Skin epidermis (tissue), 12 donors: ENCODE measurements at regions not wholly inside any gene's neighbourhood (a gene's known extent, or its start where the extent isn't known, plus 50 kb on each side); places are given as distances from the start of the nearest gene placed in this dataset.

ENCODE experiments used
- H3K27ac ChIP-seq, 21 experiments: fragments of 200-600 bp; sonication (generic) in 11 of 21; one replicate each; pipeline ENCODE4 v1.5.0; 2020; ENCODE audit warnings: mild to moderate bottlenecking in 3 of 21, inconsistent platforms in 2 of 21, moderate library complexity in 2 of 21
- H3K4me3 ChIP-seq, 7 experiments: fragments of 200-600 bp; sonication (generic) in 2 of 7; one replicate each; pipeline ENCODE4 v1.5.0; 2020; ENCODE audit warnings: inconsistent platforms in 2 of 7, mild to moderate bottlenecking in 2 of 7, moderate library complexity in 1 of 7

DNA sequence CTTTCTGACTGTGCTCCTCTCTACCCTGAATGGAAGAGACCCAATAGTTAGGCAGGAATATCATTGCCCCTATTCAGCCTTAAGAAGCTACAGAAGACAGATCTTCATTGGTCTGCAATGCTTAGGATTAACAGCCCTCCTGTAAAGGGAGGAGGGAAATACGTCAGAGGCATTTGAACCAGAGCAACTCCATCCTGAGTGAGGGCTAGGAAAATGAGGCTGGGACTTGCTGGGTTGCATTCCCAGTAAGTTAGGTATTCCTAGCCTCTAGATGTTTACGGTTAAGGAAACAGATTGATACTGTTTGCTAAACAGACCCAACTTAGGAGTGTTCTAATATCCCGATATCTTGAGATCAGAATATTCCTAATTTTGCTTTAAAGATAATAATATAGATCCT lies 63.5 kb downstream of the PCDH18 start:
- Histone ChIP-seq H3K4me3 (no peak overlapping the region), H3K27ac (no peak overlapping the region)

DNA sequence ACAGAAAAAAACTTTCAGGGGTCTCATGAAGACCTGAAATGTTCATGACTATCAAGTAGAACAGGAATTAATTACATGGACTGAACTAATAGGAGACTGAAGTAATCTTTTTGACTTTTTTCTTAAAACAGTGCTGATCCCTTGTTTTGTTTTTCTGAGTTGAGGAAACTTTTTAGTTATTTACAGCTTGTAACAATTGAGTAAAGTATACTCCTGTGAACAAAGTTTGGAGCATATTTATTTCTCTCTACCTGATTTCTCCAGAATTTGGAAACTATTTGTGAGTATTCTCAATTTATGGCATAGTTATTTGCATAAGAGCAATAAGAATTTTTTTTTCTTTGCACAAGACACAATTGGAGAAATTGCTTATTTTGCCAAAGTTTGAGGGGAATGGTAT lies 64.8 kb downstream of the PCDH18 start:
- no peak overlapping the region for H3K4me3 ChIP-seq

DNA sequence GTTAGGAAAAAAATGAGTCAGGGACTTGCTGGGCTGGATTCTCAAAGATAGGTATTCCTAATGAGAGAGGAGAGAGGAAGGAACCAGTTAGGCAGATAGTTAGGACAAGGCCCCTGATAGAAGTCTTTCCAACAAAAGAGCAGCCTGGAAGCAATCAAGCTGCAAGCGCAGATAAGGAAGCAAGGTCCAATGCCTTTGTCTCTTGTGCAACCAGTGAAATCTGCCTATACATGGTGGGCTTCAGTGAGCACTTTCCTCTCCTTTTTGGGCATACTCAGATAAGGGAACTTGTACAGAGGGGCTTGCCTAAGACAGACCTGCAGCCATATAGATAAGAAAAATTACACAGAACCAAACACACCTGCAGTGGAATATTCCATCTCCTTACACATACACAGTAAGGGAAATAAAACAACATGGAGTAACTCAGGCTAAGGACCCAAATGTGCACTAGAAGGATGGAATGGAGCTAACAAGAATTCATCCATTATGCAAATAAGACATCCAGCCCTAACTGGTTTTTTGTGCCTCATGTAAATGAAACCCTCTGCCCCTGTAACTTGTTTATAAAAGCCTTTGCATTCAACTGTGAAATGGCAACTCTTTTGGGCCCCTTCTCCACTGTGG lies 68.8 kb downstream of the PCDH18 start:
- Histone ChIP-seq H3K4me3 (no peak overlapping the region), H3K27ac (no peak overlapping the region)

More for the DNA sequence above, 64.8 kb downstream of the PCDH18 start:
- H3K27ac ChIP-seq: no peak overlapping the region

DNA sequence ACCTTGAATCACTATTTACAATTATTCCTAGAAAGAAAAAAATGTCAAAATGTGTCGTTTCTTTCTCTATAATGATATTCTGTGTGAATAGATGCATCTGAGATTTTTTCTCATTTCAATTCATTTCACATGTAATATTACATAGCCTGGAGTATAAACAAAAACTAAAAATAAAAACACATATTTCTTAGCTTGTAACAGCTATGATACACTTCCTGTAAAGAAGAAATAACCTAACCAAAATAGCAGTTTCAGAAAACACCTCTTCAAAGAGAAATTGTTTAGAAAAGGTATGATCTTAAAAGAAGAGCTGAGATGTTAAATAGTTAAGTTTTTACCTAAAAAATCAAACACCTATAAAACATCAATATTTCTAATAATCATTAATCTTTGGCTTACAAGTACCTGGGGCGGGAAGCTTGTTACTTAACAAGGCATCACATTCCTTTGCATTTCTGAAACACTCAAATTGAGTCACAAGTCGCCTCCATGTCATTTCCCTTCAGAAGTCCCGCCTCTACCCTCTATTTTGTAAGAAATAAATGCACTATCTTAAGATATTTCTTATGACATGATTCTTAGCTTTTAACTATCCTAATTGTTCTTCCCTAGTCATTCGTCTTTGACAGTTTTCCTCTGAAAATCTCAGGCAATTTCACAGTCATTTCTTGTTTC lies 76.5 kb downstream of the PCDH18 start:
- Histone ChIP-seq H3K4me3 (no peak overlapping the region), H3K27ac (no peak overlapping the region)

DNA sequence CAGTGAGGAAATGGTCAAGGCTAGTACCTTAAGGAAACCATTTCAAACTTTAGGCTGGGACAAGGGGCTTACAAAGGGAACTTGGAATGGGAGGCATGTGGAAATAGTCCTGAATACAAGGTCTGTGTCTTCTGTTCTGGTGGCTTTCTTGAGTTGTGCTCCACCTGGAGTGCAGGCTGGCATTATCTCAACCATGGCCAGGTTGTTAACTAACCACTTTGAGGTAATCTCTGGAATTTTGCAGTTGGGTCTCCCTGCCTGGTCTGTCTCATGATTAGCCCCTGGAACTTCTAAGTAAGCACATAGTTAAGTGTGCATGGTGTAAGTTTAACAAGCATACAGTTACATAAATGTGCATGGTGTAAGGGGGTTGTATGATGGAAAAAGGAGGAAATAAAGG lies 77.5 kb downstream of the PCDH18 start:
- no peak overlapping the region for H3K4me3 ChIP-seq
- no peak overlapping the region for H3K27ac ChIP-seq

DNA sequence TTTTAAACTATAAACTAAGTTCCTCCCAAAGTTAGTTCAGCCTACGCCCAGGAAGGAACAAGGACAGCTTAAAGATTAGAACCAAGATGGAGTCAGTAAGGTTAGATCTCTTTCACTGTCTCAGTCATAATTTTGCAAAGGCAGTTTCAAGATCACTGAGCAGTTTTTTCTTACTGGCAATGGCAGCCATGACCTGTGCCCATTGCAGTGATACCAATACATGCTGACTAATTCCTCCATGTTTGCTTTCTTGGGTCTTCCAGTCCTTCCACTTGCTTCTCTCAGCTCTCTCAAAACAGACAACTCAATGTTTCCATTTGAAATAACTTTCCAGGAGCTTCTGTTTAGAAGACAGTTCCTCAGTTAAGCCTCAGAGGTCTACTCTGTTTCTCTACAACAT lies 79.5 kb downstream of the PCDH18 start:
- H3K4me3 ChIP-seq: no peak overlapping the region
- no peak overlapping the region for H3K27ac ChIP-seq

DNA sequence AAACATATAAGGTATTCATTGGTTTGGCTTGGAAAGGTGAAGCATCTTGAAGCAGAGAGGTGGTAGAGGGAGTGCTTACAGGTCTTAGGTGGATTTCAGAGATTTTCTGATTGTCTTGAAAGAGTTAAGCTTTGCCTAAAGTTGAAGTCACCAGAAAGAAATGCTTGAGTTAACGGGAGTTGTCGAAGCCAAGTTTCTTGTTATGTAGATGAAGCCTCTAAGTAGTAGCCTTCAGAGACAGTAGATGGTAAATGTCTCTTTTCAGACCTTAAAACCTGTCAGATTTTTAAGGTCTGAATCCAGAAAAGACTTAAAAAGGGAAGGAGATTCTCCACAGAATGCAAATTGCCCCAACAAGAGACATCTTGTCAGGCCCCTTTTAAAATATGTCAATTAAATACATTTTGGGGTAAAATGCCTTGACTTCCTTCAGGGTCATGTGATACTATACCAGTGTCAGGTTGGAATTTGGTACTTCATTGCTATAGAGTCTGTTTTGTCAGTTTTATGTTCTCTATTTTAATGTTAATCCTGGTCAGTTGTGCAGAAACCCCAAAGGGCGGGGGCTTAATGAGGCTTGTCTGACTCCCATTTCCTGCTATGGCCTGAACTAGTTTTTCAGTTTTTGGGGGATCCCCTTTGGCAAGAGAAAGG lies 81.0 kb downstream of the PCDH18 start:
- no peak overlapping the region for H3K27ac ChIP-seq

DNA sequence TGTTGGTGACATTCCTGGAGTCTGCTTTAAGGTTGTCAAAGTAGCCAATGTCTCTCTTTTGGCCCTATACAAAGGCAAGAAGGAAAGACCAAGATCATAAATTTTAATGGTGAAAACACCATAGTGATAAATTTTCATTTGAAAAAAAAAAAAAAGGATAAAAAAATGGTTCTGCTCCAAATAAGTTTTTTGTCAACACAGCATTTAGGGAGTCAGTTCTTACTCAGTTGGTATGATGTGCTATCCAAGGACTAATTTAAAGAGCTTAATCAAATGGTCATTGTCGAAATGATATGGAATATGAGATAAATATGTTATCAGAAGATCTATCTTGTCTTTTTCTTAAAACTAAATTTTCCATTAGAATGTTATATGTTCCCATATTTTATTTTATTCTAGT lies 83.9 kb downstream of the PCDH18 start:
- H3K4me3 ChIP-seq: no peak overlapping the region
- H3K27ac ChIP-seq: no peak overlapping the region

More for the DNA sequence above, 81.0 kb downstream of the PCDH18 start:
- H3K4me3 ChIP-seq: no peak overlapping the region

DNA sequence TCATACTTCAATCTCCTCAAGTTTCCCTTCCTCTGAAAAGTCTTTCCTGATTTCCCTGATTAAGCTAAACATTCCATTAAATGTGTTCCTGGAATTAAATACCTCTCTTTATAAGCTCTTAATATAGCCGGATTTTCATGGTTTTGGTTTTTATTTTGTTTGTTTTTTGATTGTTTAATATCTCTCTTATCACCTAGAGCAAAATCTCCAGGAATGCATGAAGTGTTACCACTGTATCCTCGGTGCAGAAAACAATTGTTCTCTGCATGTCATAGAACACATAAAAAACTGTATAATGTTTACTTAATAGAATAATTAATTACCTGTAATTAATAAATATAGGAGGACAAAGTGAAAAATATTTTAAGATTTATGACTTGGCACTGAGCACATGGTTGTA lies 86.2 kb downstream of the PCDH18 start:
- Histone ChIP-seq H3K27ac (no peak overlapping the region), H3K4me3 (no peak overlapping the region)

DNA sequence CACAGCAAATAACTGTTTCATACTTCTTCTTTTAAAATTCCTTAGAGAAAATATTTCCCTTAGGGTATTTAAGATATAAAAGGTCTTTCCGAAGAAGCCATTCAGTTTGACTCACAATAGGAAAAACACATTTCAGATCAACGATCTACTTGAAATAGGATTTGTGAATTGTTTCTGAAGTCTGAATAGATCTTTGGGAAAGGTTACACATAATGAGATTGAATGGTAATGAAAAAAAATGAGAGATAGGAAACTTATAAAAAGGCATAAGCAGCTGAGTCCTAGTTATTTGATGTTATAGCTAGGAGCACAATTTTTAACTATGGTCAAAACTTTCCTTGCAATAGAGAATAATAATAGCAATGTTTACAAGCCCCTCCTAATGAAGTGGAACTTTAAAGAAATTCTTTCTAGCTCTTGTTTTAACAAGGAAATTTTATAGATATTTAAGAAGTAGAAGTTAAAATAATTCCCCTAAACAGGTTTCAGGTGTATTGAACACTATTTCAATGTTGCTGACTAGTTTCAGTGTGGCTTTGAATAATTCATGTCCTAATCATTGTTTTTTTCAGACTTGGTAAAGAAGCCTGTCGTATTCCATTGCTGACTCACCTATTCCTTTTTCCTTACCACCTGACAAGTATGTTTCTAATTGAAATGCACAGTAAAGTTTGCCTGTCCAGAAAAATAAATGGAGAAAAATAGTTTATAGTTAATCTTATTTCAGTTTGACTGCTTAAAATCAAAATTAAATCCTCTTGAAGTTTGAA lies 89.1 kb downstream of the PCDH18 start:
- Histone ChIP-seq H3K4me3 (no peak overlapping the region), H3K27ac (no peak overlapping the region)

DNA sequence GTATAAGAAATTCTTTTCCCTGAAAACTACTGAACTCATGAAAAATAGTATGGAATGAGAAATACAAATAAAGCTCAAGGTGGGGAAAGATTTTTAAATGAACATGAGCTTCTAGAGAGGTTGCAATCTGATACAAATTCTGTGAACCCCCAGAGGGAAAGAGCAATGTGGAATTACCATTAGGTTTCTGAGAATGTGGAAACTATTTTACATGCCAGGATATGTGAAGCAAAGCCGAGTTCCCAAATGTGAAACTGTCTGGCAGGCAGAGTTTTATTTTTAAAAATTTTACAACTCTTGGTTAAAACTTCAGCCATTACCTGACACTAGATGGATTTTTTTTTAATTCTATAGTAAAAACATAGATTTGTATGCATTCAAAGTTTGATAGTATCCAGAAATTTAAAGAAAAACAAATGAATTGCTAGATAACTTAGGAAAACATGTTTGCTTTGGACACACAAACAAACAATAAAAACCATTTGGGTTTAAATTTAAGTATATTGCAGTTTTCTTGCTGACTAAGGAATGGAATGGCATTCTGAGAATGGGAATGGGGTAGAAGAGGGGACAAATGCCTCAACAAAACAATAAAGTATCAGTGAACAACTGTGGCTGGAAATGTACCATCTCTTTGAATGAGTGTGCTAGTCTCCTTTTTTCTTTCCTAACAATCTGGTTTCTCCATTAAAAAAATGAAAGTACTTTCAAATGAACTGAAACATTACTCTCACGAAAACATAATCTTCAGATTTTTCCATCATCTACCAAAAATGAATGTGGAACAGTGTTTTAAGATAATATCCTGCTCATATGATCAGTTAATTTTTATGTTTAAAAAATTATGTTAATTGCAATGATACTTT lies 99.6 kb downstream of the PCDH18 start:
- peak overlapping the region in 4 of 21 experiments; percentile 14 to 45 (median 30) for H3K27ac ChIP-seq

DNA sequence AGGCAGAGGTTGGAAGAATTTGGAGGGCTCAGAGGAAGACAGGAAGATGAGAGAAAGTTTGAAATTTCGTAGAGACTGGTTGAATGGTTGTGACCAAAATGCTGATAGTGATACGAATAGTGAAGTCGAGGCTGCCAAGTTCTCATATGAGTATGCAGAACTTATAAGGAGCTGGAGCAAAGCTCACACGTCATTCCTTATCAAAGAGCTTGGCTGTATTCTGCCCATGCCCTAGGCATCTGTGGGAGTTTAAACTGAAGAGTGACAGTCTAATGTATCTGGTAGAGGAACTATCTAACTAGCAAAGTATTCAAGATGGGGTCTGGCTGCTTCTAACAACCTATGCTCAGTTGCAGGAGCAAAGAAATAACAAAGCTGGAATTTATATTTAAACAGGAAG lies 102.1 kb downstream of the PCDH18 start:
- no peak overlapping the region for H3K27ac ChIP-seq

More for the DNA sequence above, 99.6 kb downstream of the PCDH18 start:
- no peak overlapping the region for H3K4me3 ChIP-seq

DNA sequence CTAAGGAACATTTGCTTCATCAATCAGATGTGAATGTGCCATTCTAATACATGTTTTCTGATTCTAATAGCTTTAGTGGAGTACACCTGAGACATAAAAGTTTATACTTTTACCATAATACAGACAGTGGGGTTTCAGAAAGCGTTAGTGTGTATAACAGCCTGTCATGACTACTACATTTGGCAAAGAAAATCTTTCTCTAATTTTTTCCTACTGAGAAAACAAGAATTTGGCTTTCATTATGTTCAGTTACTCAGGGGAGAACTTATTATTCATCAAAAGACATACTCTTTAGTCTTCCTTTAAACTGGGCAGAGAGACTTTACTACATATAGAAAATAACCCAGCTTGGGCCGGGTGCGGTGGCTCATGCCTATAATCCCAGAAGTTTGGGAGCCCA lies 104.9 kb downstream of the PCDH18 start:
- peak overlapping the region in 1 of 21 experiments; percentile 1 for H3K27ac ChIP-seq
- no peak overlapping the region for H3K4me3 ChIP-seq

More for the DNA sequence above, 102.1 kb downstream of the PCDH18 start:
- no peak overlapping the region for H3K4me3 ChIP-seq

DNA sequence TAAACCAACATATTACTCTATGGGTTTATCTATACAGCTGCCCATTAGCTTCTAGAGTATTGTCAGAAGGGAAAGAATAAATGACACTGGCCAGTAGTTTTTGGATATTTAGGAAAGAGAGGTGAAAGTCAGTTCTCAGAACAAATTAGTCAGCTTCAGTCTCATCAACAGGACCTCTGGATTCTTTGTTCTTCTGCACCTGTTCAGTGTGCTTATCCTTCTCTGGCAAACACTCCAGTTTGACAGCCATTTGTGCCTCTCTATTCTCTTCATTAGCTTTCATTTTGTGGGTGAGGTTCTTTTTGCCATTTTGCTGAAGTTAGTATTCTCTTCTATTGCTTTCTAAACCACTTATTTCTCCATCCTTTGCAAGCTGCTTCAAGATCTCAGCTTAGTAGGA lies 107.0 kb downstream of the PCDH18 start:
- no peak overlapping the region for H3K27ac ChIP-seq
- no peak overlapping the region for H3K4me3 ChIP-seq

DNA sequence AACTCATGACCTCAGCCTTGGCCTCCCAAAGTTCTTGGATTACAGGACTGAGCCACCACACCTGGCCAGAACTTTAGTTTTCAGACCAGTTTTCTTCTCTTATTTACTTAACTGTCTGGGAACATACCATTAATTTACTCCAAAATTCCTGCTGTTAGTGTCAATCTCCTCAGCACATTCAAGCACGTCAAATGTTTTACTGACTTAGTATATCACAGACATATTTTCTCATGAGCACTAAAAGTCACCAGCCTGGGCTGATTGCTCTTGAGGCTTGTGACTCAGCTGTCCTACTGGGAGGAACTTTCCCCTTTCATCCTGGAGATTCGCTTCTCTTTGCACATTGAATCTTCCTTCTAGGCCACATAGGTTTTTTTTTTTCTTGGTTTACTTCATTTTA lies 109.6 kb downstream of the PCDH18 start:
- H3K4me3 ChIP-seq: no peak overlapping the region
- no peak overlapping the region for H3K27ac ChIP-seq

DNA sequence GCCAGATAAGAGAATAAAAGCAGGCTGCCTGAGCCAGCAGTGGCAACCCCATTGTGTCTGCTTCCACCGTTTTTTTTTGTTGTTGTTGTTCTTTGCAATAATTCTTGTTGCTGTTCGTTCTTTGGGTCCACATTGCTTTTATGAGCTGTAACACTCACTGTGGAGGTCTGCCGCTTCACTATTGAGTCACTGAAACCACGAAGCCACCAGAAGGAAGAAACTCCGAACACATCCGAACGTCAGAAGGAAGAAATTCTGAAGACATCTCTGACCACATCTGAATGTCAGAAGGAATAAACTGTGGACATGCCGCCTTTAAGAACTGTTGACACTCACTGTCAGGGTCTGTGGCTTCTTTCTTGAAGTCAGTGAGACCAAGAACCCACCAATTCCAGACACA lies 110.5 kb downstream of the PCDH18 start:
- Histone ChIP-seq H3K27ac (no peak overlapping the region), H3K4me3 (no peak overlapping the region)

DNA sequence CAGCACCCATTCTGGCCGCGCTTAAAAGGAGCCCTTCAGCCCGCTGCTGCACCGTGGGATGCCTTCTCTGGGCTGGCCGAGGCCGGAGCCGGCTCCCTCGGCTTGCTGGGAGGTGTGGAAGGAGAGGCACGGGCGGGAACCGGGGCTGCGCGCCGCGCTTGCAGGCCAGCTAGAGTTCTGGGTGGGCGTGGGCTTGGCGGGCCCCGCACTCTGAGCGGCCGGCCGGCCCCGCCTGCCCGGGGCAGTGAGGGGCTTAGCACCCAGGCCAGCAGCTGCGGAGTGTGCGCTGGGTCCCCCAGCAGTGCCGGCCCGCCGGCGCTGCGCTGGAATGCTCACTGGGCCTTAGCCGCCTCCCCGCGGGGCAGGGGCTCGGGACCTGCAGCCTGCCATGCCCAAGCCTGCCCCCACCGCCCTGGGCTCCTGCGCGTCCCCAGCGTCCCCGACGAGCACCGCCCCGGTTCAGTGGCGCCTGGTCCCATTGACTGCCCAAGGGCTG lies 111.3 kb downstream of the PCDH18 start:
- no peak overlapping the region for H3K27ac ChIP-seq
- H3K4me3 ChIP-seq: no peak overlapping the region

DNA sequence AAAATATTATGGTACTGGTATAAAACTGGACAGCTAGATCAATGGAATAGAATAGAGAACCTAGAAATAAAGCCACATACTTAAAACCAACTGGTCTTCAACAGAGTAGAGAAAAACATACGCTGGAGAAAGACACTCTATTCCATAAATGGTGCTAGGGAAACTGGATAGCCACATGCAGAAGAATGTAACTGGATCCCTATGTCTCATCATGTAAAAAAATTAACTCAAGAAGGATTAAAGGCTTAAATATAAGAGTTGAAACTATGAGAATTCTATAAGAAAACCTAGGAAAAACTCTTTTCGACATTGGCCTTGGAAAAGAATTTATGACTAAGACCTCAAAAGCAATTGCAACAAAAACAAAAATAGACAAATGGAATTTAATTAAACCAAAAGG lies 114.6 kb downstream of the PCDH18 start:
- no peak overlapping the region for H3K27ac ChIP-seq

DNA sequence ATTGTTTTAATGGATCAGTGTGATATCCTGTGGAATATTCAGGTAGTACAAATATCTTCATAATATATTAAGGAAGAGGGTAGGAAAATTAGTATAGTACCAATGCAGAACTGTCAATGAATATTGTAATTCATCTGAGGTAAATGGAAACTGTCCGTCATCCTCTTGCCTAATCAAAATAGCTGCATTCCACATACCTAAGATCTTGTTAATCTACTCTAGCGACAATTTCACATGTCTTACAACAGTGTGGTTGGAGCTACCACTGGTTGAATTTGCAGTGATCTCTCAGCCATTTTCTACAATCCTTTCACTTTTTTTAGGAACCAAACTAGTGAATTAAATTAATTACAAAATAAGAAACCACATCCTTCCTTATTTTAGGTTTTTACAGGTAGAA lies 117.5 kb downstream of the PCDH18 start:
- no peak overlapping the region for H3K27ac ChIP-seq

More for the DNA sequence above, 114.6 kb downstream of the PCDH18 start:
- no peak overlapping the region for H3K4me3 ChIP-seq

More for the DNA sequence above, 117.5 kb downstream of the PCDH18 start:
- H3K4me3 ChIP-seq: no peak overlapping the region
